GM21423 (cell line): ENCODE measurements at regions not wholly inside any gene's neighbourhood (a gene's known extent, or its start where the extent isn't known, plus 50 kb on each side); places are given as distances from the start of the nearest gene placed in this dataset.
A peak's percentile ranks its signal among the peaks of the same experiment; 100 is the strongest.

Experiments used
- ATAC-seq: cut with Tn5 transposase; IDR thresholded peaks from one replicate; pipeline ENCODE4 v1.9.1; 2021; ENCODE audit warnings: mild to moderate bottlenecking, moderate library complexity; ENCODE audit not compliant: unreplicated experiment

DNA sequence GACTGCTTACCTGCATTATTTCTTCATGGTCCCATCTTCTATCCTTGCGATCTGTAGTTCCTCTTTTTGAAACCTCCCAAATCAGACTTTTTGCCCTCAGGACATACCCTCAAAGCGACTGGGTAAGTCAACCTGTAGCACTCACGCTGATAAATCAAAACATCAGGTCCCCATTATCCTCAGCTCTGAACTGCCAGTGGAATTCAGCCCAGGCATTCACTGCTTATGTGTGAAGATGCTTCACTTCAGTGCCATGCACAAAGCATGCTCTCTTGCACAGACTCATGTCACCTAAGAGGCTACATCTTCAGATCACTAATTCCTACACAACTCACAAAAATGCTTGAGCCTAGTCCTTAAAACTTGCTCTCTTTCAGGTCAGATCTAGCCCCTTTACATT, 283.6 kb upstream of the KLF6 start:
- ATAC-seq = no peak

GRCh38 chr10:4067931-4068561, 283.0 kb upstream of the KLF6 start:
- no peak for ATAC-seq

DNA sequence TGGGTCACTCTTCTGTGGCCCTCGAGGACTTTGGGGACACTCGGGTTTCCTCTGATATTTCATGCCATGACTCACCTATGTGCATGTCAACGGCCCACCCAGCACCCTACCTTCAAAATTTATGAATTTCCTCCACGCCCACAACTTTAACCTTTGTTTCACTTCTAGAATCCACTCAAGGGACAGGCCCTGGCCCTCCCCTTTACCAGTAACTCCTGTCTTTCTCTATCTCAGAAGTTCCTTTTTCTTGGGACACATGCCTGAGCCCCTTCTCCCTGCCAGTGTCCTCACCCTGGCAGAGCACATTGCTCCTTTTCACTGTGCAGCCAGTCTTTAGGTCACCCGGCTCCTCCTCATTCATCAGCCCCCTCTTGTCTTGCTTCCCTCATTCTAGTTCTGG, 282.5 kb upstream of the KLF6 start:
- peak; percentile 63 for ATAC-seq

DNA sequence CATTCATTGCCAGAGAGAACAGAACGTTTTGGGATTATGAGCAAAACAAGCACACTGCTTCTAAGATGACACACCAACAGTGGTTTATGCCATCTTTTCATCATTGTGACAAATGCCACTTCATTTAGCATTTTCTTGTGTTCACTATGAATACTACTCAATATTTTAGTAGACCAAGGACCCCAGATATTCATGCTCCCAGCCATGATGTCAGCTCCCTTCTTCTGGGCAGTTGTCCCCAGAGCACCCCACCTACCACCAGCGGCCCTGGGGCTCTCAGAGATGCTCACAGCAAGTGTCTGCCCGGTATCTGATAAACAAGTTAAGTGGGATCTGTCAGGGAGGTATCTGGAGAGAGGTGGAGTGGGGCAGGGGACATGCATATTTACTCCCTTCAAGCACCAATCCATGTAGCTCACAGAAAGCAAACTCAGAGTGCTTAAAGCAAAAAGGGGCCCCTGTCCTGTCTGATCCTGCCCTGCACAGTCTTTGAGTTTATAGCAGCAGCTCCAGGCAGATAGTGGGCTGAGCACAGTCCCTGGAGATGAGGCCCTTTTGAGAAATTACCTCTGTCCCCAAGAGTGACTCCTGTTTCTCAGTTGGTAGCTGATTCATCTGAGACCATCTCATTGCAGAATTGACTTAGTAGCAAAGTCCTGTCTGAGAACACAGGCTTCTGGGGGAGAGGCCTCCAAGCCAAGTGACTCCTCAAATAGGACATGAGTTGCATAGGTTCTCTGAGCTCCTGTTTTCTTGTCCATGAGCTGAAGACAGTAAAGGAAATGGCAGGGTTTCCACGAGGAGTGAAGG, 281.8 kb upstream of the KLF6 start:
- no peak for ATAC-seq

- ATAC-seq = no peak
These were observed 279.5 kb upstream of the KLF6 start for GRCh38 chr10:4064489-4064888.

- no peak for ATAC-seq
These were observed 278.7 kb upstream of the KLF6 start for GRCh38 chr10:4063717-4064116.

GRCh38 chr10:4062751-4063150, 277.7 kb upstream of the KLF6 start:
- ATAC-seq = no peak

DNA sequence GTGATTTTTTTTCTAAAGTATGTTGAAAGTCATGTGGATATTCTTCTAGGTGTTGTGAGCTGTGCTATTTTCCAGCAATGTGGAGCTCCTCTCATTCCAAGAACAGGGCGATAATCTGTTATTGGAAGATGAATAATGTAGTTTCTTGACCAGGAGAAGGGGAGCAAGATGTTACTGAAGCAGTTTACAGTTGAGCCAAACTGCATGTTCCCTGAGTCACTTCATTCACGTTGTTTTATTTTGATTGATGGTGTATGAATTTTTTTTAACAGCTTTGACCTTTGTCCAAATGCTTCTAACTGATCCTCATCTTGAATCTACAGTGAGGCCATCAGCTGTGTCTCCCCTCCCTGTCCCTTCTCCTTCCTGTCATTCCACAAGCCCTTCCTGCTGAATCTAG, 277.1 kb upstream of the KLF6 start:
- no peak for ATAC-seq

DNA sequence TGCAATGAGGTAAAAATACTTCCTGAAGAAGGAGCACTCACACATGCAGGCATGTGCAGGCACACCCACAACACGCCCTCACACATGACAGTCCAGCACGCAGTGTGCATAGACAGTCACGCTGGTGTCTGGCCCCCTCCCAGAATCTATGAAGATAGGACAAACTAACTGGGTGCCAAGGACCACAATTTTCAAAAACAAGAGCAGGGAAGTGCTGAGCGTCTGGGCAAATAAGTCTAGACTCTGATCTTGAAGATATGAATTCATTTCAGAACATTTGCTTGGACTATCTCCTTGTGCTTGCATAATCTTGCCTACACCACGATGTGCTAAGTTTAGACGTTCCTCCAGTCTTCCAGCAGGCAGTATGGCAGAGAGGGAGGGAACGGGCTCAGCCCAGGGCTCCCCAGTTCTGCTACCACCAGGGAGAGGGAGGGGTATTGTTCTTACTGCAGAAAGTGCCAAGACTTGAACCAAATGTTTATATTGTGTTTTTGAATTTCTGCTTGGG, 276.5 kb upstream of the KLF6 start:
- ATAC-seq = no peak

- peak; percentile 77 for ATAC-seq
These were observed 274.6 kb upstream of the KLF6 start for GRCh38 chr10:4059471-4060138.

- ATAC-seq = no peak
These were observed 273.6 kb upstream of the KLF6 start for GRCh38 chr10:4058514-4059029.

GRCh38 chr10:4057725-4058513, 272.9 kb upstream of the KLF6 start:
- ATAC-seq = no peak

- no peak for ATAC-seq
These were observed 272.0 kb upstream of the KLF6 start for GRCh38 chr10:4057021-4057420.

DNA sequence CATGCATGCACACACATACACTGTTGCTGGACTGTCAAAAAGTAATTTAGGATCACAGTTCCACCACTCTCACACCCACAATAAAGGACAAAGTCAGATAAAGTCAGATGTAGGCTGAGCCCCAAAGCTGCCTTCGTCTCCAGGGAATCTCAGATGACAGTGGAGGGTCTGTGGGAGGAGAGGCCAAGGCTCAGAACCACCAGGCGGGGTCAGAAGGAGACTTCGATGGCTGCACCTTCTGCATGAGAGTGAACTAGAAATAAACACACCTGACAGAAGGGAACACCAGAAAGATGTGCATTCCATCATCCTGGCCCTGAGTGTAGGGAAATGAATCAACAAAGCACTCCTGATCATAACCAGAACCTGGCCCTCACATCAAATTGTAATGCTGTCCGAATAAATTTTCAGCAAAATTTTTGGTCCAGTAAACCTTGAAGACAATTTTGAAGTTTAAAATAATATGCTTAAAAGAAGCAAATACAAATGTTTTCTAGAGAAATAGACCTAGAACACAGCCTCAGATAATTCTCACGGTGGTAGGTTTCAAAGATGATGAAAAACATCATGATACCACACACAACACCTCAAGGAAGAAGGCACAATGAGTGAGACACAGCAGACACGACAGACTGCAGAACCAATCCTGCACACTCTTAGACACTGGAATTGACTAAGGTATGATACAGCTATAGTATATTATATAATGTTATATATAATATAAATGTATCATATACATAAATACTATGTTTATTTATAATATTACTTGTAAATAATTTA, 269.8 kb upstream of the KLF6 start:
- ATAC-seq = no peak

DNA sequence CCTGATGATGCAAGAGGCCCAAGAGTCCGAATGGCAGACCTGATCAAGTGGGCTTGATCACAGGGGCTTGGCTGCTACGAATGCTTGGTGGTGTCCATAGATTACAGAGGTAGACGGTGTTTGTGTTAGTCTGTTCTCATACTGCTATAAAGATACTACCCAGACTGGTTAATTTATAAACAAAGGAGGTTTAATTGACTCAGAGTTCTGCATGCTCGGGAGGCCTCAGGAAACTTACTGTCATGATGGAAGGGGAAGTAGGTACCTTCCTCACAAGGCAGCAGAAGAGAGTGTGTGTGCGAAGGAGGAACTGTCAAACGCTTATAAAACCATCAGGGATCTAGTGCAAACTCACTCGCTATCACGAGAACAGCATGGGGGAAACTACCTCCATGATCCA, 268.9 kb upstream of the KLF6 start:
- no peak for ATAC-seq

GRCh38 chr10:4051641-4052151, 266.7 kb upstream of the KLF6 start:
- ATAC-seq = no peak

GRCh38 chr10:4051011-4051640, 266.1 kb upstream of the KLF6 start:
- ATAC-seq = no peak

GRCh38 chr10:4050061-4050460, 265.1 kb upstream of the KLF6 start:
- no peak for ATAC-seq

DNA sequence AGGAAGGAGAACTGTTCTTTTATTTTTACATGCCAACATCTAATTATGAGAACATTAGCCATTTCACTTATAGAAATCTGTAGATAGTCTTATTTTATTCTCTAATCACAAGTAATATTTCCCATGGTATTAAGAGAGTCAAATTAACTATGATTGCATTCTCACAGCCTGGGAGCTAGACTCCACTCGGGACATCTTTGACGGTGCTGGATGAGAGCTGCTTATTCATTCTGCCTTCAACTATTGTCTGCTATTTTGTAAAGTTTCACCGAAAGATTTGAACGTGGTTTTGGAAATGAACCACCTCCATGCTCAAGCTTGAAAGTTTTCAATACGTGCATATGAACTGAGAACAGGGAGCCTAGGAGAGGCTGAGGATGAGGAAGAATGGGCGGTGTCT, 264.3 kb upstream of the KLF6 start:
- ATAC-seq = no peak
